ENCODE measurements at regions not wholly inside any gene's neighbourhood (a gene's known extent, or its start where the extent isn't known, plus 50 kb on each side); places are given as distances from the start of the nearest gene placed in this dataset.
"Not testable (repeated sequence)": the region's sequence is repeated elsewhere in the genome, so short reads cannot be mapped to it uniquely, and the experiment has no call there.

DNA sequence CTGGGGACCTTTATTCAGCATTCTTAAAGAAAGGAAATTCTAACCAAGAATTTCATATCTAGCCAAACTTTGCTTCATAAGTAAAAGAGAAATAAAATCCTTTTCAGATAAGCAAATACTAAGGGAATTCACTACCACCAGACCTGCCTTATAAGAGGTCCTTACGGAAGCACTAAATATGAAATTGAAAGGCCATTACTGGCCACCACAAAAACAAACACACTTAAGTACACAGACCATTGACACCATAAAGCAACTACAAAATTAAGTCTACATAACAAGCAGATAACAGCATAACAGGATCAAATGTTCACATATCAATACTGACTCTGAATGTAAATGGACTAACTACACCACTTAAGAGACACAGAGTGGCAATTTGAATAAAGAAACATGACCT, 361.4 kb upstream of the POU5F2 start:
- no peaks in the 10 kb centered on the region; the same call in 1 of the 2 replicates for H3K79me2 ChIP-seq (ENCODE audit: insufficient read depth, low read depth, low read length)
- no peak overlapping the region for H3K27ac ChIP-seq (ENCODE audit: low read depth, low read length, poor library complexity, severe bottlenecking)
- H3K36me3 ChIP-seq (ENCODE audit: insufficient read depth, low read length) = no peaks in the 10 kb centered on the region; the same call in 1 of the 2 replicates
- H2AFZ ChIP-seq (ENCODE audit: low read length) = no peak overlapping the region
- ChIA-PET POLR2A (no interaction called here), CTCF (ENCODE audit: unreplicated experiment) (no interaction called here)
- H3K9me3 ChIP-seq (ENCODE audit: low read length) = peaks cover 25% of the 10 kb centered on the region; the same call in 1 of the 2 replicates
- H3K4me2 ChIP-seq (ENCODE audit: low read length) = no peak overlapping the region
- no TSS peak for BruUV-seq (replicated peaks)
- no peaks in the 10 kb centered on the region for H3K4me1 ChIP-seq (ENCODE audit: insufficient read depth, low read length, poor library complexity, severe bottlenecking)
- H3K9me2 ChIP-seq (ENCODE audit: insufficient read depth, low read length) = no peaks in the 10 kb centered on the region
- H4K20me1 ChIP-seq (ENCODE audit: insufficient read depth, low read length) = no peaks in the 10 kb centered on the region
- intact Hi-C loops (cut with micrococcal nuclease; ENCODE audit: unreplicated experiment) = no loop called here
- no peak overlapping the region for H3K4me3 ChIP-seq (ENCODE audit: low read depth, low read length, poor library complexity, severe bottlenecking)
- no peak for TF ChIP-seq CTCF (conservative IDR thresholded peaks at IDR 0.05; ENCODE audit: low read length)
- no peak for DNase-seq (ENCODE audit: low spot score)

GRCh38 chr5:94097384-94097783, 356.0 kb upstream of the POU5F2 start:
- H3K4me1 ChIP-seq (ENCODE audit: insufficient read depth, low read length, poor library complexity, severe bottlenecking); intact Hi-C loops (cut with micrococcal nuclease; ENCODE audit: unreplicated experiment); H3K79me2 ChIP-seq (ENCODE audit: insufficient read depth, low read depth, low read length); H2AFZ ChIP-seq (ENCODE audit: low read length); H3K4me2 ChIP-seq (ENCODE audit: low read length); H3K36me3 ChIP-seq (ENCODE audit: insufficient read depth, low read length); H3K9me2 ChIP-seq (ENCODE audit: insufficient read depth, low read length); H3K4me3 ChIP-seq (ENCODE audit: low read depth, low read length, poor library complexity, severe bottlenecking); H4K20me1 ChIP-seq (ENCODE audit: insufficient read depth, low read length); DNase-seq (ENCODE audit: low spot score); H3K9me3 ChIP-seq (ENCODE audit: low read length); H3K27ac ChIP-seq (ENCODE audit: low read depth, low read length, poor library complexity, severe bottlenecking); BruUV-seq (replicated peaks); CTCF ChIA-PET (ENCODE audit: unreplicated experiment): not testable (repeated sequence)
- POLR2A ChIA-PET = interaction anchor here (1.3 kb wide), 1 partner anchor 12 kb away, joined by 3 read pairs; no protein-coding TSS in a partner anchor

DNA sequence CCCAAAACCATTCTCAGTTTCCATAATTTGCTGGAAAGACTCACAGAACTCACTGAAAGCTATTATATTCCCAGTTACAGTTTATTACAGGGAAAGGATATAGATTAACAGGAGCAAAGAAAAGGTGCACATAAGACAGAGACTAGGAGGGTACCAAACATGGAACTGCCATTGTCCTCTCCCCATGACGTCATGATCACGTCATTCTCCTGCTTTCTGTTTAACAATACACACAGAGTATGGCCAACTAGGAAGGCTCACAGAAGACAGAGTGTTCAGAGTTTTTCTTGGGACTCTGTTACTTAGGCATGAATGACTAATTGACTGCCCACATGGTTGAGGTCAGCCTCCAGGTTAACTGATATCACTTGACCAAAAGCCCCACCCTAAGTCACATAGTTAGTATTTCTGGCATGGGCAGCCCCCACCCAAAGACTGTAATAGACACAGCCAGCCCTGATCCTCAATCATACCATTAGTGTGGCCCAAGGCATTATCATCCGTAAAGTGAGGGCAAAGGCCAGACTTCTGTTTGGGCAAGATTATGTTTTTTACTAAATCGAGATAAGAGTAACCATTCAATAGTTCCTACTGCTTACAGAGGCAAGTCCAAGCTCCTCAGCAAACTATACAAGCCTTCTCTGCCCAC, 353.5 kb upstream of the POU5F2 start:
- ChIA-PET POLR2A (no interaction called here), CTCF (ENCODE audit: unreplicated experiment) (no interaction called here)
- TF ChIP-seq CTCF (conservative IDR thresholded peaks at IDR 0.05; ENCODE audit: low read length) (no peak), EZH2phosphoT487 (IDR thresholded peaks at IDR 0.05; ENCODE audit: borderline replicate concordance, low read depth, low read length) (no peak)
- Histone ChIP-seq H3K4me1 (ENCODE audit: insufficient read depth, low read length, poor library complexity, severe bottlenecking) (no peaks in the 10 kb centered on the region), H3K79me2 (ENCODE audit: insufficient read depth, low read depth, low read length) (no peaks in the 10 kb centered on the region; the same call in 1 of the 2 replicates), H3K27ac (ENCODE audit: low read depth, low read length, poor library complexity, severe bottlenecking) (no peak overlapping the region), H3K9me3 (ENCODE audit: low read length) (0 out of 2 replicates have a peak, but pooled peaks cover 8% of the 10 kb centered on the region), H3K4me2 (ENCODE audit: low read length) (no peak overlapping the region), H3K36me3 (ENCODE audit: insufficient read depth, low read length) (no peaks in the 10 kb centered on the region), H3K9me2 (ENCODE audit: insufficient read depth, low read length) (no peaks in the 10 kb centered on the region), H3K4me3 (ENCODE audit: low read depth, low read length, poor library complexity, severe bottlenecking) (no peak overlapping the region), H2AFZ (ENCODE audit: low read length) (no peak overlapping the region), H4K20me1 (ENCODE audit: insufficient read depth, low read length) (peaks cover 2% of the 10 kb centered on the region; the same call in 1 of the 2 replicates)
- BruUV-seq (replicated peaks) = no TSS peak
- no peak for DNase-seq (ENCODE audit: low spot score)
- intact Hi-C loops (cut with micrococcal nuclease; ENCODE audit: unreplicated experiment) = no loop called here
